ENCODE measurements at regions not wholly inside any gene's neighbourhood (a gene's known extent, or its start where the extent isn't known, plus 50 kb on each side); places are given as distances from the start of the nearest gene placed in this dataset.

DNA sequence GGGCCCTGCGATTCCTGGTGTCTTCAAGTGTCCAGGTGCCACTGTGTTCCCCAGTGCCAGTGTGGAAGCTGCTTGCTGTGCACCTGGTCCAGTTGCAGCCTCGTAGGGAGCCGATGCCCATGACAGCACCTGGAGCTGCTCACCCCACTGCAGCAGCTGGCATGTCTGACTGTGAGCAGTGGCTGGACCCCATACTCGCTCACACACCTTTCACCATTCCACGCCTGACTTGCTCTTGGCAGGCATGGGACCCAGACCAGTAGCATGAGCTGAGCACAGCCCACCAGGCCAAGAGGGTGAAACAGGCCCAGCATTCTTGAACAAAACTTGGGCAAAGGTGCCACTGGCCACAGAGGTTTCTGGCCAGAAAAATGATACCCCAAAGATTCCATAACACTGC lies 124.5 kb upstream of the THY1 start:
- no peak for DNase-seq (ENCODE audit: low read depth, low spot score)

DNA sequence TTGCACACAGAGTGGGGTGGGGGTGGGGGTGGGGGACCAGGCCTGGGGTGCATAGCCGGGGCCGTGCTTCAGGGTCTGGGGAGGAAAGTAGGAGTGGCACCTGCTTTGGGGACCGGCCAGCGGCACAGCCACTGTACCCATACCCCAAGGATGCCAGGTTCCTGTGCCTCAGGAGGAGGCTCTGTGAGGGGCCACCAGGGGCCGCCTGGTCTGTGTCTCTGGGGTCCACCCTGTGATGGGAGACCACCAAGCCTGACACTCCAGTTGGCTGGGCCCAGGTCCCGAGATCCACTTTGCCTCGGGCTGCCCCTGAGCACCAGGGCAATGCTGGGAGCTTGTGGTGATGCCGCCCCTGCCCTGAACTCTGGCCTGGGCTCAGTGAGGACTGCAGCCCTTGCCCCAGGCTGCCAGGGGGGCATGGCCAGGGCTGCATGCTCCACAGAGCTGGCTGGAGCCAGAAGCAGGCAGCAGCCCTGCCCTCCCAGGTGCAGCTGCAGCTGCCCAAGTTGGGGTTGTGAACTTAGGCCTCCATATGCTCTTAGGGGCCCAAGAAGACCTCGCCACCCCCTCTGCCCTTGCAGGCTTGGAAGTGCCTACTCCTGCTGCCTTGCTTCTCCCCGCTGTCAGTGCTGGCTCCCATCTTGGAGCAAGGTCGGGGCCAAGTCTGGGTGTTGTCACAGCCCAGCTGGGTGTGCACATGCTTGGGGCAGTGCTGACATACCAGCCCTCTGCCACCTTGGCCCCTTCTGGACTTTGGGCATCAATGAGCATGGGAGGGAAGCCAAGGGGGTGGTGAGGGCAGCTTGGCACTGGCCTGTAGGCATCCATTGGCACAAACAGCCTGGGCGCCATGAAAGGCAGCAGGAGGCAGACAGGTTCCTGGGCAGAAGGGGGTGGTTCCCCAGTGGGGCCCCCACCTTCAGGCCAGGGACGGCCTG lies 123.3 kb upstream of the THY1 start:
- no peak for DNase-seq (ENCODE audit: low read depth, low spot score)

DNA sequence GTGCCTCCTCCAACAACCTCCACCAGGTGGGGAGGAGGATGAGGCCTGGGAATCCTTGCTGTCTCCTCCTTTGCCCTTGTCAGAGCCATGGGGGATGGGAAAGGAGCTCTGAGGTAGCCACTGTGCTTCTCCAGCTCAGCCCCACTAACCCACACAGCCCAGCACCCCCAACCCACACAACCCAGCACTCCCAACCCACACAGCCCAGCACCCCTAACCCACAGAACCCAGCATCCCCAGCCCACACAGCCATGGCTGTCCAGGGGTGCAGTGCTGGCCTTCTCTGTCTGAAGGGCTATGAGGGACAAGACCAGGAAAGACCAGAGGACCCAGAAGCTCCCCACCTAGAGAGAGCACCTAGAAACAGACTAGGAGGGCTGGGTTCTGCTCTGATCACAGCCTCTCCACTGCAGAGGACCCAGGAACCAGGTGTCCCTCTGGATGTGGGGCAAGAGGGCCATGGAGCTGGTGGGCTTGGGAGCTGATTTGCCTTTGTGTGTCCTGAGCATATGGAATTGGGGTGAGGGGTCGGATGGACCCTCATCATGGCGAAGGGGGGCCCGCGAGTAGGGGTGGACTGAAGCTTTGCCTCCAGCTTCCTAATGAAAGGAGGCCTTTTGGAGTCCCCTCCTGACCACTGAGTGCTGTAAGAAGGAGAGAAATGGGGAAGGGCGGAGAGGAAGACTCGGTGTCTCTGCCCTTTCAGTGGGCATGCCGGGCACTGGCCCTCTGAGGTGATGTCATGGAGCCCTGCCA lies 117.6 kb upstream of the THY1 start:
- no peak for DNase-seq (ENCODE audit: low read depth, low spot score)

DNA sequence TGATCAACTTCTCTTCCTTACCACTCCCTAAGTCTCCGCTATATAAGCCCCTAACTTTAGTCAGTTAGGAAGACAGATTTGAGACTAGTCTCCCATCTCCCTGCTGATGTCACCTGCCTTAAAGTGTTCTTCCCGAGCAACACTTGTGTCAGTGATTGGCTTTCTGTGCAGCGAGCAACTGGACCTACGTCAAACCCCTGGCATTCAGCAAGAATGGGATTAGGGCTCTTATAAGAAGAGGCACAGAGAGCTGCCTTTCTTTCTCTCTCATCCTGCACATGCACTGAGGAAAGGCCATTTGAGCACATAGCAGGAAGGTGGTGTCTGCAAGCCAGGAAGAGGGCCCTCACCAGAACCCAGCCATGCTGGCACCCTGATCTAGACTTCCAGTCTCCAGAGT lies 116.6 kb upstream of the THY1 start:
- no peak for DNase-seq (ENCODE audit: low read depth, low spot score)

DNA sequence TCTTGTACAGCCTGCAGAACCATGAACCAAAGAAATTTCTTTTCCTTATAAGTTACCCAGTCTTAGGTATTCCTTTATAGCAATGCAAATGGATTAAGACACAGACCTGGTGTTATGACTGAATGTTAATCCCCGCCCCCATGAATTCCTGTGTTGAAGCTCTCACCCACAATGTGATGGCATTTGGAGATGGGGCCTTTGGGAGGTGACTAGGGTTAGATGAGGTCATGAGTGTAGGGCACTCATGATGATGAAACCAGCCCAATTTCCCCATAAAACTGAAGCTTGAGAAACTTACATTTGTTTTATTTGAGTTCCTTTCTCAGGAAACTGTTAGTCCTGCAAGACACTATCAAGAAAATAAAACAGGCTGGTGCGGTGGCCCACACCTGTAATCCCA lies 115.8 kb upstream of the THY1 start:
- no peak for DNase-seq (ENCODE audit: low read depth, low spot score)

DNA sequence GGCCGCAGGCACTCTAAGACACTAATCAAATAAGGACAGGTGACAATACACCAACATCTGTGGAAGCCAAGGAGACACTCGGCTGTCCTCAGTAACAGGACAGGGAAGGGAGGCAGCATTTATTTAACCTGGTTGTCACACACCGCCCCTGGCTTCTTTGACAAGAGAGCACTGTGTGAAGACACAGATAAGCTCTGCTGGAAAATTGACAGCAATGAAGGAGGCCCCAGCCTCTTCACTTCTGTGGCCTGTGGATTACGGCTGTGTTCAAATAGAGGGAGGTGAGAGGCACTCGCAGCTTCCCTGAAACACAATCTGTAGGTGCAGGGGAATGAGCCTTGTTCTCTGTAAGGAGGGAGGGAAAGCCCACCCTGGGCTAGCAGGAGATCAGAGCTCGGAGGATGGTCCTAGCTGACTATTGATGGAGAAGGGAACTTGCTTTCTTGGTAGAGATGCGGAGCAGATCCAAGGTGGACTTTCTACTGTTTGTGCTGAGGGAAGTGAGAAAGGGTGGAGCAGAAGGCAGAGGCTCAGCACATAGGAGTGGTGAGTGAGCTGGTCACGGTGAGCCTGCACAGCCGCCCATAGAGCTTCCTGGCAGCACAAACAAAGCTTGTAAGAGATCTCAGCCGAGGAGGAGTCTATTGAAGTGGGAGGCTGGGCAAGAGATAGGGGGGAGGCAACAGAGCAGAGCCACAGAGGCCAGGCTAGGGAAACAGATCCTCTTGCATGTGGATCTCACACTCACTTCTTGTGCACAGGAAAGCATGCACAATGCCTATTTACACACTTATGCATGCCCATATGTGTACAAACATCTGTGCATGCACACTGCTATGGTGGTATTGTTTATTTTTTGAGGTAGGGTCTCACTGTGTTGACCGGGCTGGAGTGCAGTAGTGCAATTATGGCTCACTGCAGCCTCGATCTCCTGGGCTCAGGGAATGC lies 114.6 kb upstream of the THY1 start:
- no peak for DNase-seq (ENCODE audit: low read depth, low spot score)

DNA sequence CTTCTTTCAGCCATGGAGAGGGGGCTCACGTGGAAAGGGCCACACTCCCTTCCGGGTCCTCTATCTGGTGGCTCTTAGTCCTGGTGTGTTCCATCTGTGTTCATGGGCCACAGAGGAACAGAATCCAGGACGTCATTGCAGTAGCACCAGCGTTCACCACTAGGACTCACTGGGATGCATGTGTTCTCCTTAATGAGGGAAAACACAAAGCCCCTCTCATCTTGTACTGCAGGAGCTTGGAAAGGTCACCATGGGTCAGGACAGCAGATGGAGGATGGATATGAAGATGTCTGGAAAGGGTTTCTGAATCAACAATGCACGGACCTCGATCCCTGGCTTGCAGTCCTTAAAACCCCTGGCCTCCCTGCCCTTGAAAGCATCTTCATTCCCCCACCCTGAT lies 113.8 kb upstream of the THY1 start:
- no peak for DNase-seq (ENCODE audit: low read depth, low spot score)

DNA sequence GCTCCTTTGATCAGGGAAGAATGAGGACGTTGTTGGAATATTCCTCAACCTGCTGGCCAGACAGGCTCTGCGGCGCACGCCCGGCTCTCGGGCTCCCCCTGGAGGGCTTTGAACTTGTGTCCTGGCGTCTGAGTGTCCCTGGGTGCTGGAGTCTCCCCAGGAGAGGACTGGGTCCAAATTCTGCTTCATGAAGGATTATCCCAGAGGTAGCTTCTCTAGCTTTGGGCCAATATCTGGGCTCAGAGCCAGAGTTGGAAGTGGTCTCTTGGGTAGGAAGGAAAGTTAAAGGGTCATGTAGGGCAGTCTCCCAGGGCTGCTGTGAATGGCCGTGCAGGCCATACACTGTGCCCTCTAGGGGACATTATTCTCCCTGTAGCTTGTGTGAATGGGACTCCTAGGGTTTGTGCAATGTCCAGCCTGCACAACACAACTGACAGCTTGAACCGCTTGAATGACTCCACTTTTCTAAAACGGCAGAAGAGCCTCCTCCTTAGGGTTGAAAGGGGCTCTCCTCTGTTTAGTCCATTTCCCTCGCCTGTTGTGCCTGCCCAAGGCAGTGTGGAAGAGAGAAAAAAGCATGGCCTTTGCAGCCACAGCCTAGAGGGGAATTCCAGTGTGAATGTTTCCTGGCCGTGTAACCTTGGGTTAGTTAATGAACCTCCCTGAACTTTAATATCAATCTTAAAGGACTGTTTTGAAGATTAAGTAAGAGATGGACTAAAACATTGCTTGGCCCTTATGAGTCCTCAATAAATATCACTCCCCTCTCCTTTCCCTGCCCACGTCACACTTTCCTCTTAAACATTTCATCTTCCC lies 111.2 kb upstream of the THY1 start:
- peak; percentile 80 for DNase-seq (ENCODE audit: low read depth, low spot score)

DNA sequence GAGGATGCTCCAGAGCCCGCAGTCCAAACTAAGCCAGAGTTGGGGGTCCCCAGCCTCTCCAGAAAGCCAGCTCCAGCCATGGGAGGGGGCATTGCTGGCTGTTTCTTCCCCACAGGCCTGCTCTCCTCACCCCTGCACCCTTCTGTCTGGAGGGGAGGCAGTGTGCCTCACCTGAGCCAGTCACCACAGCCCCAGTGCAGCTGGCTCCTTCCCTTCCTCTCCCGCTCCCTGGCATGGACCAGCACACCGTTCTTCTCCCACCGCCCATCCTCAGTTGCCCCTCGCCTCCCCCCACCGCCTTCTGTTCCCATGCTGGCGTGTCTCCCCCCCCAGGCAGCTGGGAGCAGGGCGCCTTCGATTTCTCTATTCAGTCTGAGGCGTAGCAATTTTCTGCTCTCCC lies 110.5 kb upstream of the THY1 start:
- DNase-seq (ENCODE audit: low read depth, low spot score) = no peak

DNA sequence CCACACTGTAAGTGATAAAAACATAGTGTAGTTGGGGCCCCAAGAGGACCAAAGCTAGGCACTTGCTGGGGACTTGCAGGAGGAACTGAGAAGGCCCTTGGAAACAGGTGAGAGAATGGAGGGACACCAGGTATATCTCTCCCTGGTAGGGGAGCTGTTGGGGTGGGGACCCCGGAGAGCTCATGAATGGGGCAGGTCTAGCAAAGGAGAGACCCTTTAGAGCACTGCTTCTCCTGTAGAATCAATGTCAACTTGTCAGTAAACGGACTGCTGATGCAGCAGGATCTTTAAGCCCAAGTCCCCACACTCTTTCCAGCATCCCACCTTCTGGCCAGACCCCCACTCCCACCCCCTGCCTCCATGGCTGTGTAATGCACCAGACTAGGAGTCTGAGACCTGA lies 109.6 kb upstream of the THY1 start:
- DNase-seq (ENCODE audit: low read depth, low spot score) = no peak

DNA sequence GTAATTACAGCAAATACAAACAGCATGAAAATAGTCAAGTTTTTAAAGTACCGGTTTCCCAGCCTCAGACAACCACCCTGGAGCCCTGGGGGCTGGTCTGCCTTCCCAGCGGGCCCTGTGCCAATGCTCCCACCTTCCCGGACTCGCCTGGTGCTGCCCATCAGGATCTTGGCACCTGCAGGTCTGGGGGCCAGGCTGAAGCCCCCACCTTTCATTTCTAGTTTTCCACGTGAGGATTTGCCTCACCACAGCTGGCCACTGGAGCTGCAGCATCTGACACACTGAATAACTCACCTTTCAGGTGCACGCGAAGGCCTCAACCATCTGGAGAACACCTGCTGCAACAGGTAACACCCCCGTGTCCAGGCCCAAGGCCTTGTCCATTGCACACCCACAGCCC lies 108.7 kb upstream of the THY1 start:
- DNase-seq (ENCODE audit: low read depth, low spot score) = no peak

DNA sequence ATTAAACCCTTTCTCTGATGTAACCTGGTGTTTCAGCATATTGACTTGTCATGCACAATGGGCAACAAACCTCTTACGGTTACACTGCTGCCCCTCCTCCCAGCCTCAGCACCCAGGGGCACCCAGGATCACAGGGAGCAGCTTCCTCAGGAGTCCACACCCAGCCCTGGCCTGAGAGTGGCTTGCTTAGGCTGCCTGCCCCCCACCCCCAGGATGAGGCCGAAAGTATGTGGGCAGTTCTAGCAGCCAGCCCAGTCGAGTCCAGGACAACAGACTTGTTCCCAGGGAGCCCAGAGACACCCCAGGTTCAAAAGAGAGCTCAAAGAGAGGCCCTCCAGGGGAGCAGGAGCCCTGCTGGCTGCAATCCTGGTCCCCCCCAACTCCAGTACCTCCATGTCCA lies 108.1 kb upstream of the THY1 start:
- DNase-seq (ENCODE audit: low read depth, low spot score) = no peak

DNA sequence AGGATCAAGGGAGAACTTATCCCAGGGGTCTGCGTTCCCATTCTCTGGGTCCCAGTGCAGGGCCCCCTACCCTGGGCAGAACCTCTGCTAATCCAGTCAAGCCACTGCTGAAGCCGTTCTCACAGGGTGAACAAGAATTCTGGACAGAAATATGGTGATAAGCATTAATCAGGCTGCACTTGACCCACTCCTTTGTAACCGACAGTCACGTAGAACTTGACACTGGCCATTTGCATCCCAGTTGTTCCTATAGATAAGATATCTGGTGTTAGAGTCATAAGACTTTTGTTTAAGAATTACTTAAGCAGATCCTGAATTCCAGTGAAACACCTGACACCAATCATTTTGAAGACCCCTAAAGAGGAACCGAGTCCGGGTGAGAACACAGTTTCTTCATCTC lies 107.5 kb upstream of the THY1 start:
- no peak for DNase-seq (ENCODE audit: low read depth, low spot score)

DNA sequence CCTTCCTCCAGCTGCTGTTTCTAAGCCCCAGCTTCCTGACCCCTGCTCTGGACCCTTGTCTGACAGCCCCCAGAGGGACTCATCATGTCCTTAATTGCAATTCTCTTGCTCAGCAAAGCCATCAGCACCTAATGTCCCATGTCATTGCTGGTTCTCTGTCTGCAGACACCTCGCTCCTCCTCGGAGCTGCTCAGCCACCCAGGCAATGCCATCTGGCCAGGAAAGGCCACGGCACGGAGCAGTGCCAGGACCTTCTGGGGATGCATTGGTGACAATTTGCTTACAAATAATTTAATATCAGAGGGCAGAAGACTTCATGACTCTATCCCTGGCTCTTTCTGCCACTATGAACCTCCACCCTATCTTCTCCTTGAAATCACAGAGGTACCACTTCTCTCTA lies 107.0 kb upstream of the THY1 start:
- DNase-seq (ENCODE audit: low read depth, low spot score) = no peak

DNA sequence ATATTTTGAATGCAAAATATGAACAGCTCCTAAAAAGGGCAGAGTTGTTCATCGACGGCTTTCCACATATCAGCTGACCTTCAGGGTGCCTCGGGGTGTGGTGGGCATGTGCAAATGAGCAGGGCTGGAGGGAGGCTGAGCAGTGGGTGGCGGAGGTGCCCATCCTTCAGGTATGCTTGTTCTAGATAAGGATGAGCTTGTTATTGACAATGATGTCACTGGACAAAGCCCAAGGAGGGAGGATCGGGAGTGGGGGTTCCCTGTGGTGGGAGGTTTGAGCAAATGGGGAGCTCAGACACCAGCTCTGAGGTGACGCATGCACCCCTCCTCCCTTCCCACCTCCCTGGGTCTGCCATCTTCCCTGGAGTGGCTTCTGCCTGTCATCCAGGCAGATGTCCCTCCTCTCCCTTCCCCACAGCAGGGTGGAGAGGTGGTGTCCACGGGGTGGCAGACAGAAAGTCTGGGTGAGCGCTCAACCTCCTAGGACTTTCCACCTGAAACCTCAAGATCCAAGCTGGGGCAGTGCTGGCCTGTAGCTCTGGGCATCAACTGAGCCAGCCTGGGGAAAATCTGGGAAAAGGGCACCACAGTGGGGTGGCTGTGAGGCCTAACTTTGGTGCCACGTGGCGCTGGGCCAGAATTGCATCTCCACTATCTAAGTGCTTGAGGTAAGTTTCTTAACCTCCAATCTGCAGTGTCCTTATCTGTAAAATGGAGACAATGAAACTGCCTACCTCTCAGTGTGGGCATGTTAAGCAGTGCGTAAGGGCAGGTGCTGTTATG lies 106.3 kb upstream of the THY1 start:
- no peak for DNase-seq (ENCODE audit: low read depth, low spot score)

DNA sequence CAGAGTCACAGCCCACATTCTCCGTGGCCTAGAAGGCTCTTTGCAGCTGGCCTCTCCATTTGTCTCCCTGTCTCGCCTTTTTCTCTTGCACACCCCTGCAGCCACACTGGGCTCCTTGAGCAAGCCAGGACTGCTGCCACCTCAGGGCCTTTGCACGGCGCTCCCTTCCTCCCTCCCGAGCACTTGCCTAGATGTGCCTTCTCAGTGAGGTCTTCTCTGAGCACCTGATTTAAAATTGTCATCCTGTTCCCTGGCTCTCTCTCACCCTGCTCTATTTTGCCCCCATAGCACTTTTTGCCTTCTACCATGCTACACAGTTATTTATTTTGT lies 102.9 kb upstream of the THY1 start:
- DNase-seq (ENCODE audit: low read depth, low spot score) = no peak

DNA sequence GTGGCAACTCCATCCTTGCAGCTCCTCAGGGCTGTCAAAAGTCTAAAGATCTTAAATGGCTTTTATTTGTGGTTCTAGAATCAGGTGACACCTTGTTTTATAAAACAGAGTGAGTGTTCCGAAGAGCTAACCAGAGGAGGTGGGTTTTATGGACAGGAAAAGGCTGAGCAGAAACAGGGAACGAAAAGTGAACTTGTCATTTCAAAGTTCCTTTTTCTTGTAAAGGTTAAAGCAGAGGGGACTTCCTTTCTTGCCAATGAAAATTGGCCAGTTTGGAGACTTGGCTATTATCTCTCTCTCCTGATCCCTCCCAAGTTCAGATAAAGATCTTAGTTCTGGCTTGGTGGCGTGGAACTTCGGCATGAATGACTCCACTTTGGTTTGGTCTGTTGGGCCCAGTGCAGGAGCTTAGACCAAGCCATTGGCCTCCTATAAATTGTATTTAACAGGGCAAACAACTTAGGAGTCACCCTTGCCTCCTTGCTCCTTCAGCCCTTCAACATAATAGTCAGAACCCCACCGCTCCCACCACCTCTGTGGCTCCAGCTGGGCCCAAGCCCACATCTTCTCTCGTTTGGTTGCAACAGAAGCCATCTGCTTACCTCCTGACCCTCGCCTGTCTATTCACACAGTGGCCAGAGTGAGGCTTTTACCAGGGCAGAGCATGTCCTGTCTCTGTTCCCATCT lies 102.4 kb upstream of the THY1 start:
- no peak for DNase-seq (ENCODE audit: low read depth, low spot score)

DNA sequence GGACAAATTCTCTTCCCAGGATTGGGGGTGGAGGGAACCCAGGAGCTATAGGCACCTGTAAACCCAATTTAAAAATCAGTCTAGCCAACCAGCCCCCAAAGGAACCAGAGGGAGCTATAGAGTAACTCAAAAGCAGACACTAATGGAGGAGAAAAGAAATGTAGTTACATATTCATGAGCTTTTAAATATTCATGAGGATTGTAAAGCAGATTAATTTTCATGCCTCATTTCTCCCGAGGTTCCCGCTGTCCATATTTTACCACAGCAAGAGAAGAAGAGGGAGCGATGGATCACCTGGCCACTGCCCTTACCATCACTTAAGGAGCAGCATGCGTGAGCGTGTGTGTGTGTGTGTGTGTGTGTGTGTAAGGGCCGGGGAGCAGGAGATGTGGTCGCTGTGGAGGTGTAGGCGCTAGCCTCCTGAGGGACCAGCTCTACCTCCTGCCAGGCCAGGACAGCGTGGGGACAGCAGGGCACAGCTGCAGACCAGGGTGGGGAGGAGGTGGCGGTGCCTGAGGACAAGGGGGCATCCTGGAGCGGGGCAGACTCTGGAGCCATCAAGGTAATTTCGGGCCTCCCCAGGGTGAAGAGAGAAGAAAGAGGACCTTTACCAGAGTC lies 100.7 kb upstream of the THY1 start:
- DNase-seq (ENCODE audit: low read depth, low spot score) = no peak

DNA sequence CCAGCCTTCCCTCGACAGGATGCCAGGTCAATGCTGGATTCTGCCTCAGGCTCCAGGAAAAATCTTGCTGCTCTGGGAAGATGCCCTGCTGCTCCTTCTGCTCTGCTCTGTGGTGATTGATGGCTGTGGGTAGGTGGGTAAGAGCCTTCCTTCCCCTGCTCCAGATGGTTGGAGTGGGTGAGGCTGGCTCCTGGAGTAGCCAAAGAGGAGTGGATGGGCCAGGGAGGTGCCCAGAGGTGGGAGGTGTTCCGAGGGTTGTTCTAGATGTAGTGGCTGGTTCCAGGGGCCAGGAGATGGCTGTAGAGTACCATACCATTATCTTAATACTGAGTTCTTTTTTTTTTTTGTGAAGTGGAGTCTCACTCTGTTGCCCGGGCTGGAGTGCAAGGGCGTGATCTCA lies 99.6 kb upstream of the THY1 start:
- no peak for DNase-seq (ENCODE audit: low read depth, low spot score)

Measured in astrocyte of the hippocampus (primary cell).